ENCODE measurements at regions not wholly inside any gene's neighbourhood (a gene's known extent, or its start where the extent isn't known, plus 50 kb on each side); places are given as distances from the start of the nearest gene placed in this dataset.
"Not testable (repeated sequence)": the region's sequence is repeated elsewhere in the genome, so short reads cannot be mapped to it uniquely, and the experiment has no call there.

DNA sequence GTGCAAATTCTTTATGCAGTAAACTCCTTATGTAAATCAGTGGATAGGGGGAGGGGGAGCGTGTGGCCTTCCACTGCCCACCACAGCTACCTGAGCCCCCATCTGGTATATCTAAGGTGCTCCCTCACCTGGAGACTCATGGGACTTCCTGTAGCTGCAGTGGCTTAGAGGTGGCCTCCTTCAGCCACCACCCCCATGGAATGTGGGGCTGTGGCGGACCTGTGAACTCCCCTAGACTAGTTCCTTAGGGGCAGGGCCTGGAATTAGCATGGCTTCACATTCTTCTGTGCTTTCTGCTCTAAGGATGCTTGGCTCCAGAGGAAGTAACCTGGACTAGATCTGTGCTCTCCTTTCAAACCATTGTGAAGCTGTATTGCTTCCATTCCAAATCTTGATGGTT, 550.5 kb upstream of the COBL start:
- no peak for DNase-seq (ENCODE audit: extremely low read depth, low read depth, low spot score)

DNA sequence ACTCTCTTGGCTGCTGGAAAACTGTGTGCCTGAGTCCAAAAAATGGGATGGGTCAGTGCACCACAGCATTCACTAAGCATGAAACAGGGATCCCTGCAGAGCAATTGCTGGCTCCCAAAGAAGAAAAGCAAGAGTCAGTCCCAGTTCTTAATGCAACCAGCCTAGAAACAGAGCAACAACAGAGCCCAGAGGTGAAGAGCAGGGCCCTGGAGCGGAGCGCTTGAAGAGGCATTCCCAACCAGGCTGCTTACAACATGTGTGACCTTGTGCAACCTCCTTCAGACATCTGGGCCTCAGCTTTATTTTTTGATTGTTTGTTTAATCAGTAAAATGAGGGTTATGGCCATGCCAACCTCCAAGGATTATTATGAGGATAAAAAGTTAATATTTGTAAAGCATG, 543.7 kb upstream of the COBL start:
- DNase-seq (ENCODE audit: extremely low read depth, low read depth, low spot score), result no peak

DNA sequence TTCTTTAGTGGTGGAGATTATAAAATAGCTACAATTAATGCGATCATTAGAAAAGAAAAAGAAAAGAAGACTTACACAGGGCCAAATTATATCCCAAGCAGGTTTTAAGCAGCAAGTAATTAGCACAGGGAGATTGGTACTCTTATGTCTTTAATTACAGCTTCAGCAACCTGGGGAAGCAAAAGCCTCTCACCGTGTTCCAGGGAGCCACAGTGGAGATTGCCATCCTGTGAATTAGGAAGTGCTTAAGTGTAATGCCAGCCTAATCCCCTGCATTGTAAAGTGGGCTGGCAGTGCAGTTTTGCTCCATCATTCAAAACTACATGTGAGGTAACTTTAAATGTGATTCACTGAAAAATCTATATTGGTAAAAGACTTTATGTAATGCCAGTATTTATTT, 533.5 kb upstream of the COBL start:
- DNase-seq (ENCODE audit: extremely low read depth, low read depth, low spot score), result no peak

DNA sequence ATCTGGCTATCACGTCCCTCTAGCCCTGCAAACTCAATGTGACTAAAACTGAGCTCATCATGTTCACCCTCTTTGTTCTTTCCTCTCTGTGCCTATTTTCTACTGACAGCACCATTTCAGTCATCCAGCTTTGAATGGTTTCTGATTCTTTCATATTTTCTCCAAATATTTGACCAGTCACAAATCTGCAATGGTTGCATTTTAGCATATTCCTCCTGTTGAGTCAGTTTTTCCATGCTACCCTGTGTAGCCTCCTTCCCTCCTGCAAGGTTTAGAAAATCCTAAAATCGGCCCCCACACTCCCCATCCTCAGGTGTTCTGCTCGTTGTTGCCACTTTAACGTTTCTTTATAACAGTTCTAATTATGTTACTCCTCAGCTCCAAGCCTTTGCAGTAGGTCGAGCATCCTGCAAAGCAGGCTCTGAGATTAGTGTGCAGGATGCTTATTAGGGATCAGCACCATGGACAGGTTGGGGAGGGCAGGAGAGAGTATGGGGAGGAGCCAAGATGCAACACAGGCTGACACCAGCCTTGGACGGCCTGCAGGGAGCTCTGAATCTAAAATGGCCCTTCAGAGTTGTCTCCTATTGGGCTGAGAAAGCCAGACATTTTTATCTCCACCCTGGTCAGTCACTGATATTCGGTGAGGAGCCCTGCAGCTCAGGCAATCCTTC, 531.0 kb upstream of the COBL start:
- DNase-seq (ENCODE audit: extremely low read depth, low read depth, low spot score), result no peak

- DNase-seq (ENCODE audit: extremely low read depth, low read depth, low spot score), result not testable (repeated sequence)
Measured at GRCh38 chr7:51839130-51839529, 522.5 kb upstream of the COBL start.

DNA sequence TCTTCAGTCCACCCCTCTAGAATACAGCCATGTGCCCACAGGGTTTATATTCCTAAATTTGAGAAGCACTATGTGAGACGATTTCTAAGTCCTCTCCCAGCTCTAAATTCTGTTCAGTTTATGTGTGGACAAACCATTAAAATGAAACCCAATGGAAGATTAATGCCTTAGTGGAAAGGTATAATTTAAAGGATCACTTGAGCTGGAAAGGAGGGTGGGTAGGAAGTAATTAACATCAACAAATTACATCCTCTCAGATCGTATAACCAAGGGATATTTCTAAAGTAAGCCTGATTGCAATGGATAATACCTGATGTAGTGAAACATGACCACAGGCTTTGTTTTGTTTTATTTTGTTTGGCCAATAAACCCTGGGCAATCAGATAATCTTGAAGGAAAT, 511.0 kb upstream of the COBL start:
- no peak for DNase-seq (ENCODE audit: extremely low read depth, low read depth, low spot score)

DNA sequence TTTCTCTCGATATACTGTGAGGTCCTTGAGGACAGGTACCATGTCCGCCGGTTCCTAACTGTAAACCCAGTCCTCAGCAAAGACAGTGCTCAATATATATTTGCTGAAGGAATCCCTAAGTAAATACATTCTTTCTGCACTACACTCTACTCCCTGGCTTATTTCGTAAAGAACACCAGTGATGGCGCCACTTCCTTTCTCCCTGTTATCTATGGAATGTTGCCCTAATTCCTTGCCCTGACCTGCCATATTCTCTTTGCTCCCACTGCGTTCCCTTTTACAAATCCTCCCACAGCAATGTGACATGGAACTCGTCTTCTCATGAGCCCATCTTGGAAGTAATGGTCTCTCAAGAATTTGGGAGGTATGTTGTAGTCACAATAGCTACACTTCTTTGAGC, 507.4 kb upstream of the COBL start:
- DNase-seq (ENCODE audit: extremely low read depth, low read depth, low spot score), result no peak

DNA sequence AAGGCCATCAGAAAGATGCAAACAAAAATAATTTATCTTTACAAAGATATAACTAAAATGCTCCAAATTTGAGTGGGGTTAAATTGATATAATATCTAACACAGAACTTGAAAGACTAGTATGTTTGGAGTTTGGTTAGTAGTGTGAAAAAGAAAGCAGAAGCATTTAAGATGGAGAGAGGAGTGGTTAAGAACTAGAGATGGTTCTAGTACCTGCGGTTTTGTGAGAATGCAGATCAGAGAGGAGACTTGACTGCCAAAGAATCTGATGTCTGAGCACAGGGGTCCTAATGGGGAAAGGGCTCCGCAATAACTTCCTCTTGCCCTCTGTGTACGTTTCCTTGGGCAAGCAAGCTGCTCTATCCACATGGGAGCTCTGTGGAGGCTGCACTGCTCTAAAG, 506.8 kb upstream of the COBL start:
- no peak for DNase-seq (ENCODE audit: extremely low read depth, low read depth, low spot score)

DNA sequence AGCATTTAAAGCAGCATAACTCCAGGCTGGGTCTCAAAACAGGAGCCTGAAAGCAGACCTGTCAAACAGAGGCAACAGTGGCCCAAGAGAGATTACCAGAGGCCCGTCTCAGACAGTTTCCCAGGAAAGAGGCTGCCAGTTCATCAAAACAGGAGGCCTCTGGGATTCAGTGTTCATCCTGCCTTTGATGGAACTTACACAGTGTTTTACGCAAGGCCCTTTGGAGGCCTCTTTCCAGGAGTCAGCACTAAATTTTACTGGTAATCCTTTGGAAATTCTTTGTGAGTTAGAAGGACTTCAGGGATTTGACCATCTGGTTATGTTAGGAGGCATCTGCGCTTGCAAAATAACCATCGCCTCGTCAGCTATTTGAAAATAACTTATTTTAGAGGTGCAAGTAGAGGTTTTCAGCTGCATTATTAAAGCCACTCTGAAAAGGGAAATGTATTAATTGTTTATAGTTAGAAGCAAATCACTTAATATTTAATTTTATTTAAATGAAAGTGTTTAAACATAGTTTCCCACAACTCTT, 501.2 kb upstream of the COBL start:
- no peak for DNase-seq (ENCODE audit: extremely low read depth, low read depth, low spot score)

DNA sequence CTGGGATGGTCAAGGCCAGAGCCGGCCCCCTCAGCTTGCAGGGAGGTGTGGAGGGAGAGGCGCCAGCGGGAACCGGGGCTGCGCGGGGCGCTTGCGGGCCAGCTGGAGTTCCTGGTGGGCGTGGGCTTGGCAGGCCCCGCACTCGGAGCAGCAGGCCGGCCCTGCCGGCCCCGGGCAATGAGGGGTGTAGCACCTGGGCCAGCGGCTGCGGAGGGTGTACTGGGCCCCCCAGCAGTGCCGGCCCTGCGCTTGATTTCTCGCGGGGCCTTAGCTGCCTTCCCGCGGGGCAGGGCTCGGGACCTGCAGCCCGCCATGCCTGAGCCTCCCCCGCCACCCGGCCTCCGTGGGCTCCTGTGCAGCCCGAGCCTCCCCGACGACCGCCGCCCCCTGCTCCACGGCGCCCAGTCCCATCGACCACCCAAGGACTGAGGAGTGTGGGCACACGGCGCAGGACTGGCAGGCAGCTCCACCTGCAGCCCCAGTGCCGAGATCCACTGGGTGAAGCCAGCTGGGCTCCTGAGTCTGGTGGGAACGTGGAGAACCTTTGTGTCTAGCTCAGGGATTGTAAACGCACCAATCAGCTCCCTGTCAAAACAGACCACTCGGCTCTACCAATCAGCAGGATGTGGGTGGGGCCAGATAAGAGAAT, 489.3 kb upstream of the COBL start:
- DNase-seq (ENCODE audit: extremely low read depth, low read depth, low spot score), result not testable (repeated sequence)

DNA sequence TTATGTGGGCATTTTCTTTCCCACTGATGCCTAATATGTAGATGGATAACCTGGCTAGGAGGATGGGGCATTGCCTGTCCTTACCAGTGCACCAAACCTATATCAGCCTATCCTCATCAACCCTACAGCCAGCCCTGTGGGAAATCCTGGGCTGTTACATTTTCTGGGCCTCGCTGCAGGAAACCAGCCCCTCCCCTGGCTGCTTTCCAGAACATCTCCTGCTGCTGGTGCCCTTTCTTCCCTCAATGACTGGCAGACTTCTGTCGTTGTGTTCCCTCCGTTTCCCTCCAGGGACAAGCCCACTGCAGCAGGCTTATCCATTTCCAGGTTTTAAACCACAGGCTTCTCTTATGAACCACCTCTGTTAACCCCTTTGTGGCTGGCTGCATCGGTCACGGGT, 486.1 kb upstream of the COBL start:
- DNase-seq (ENCODE audit: extremely low read depth, low read depth, low spot score), result no peak

DNA sequence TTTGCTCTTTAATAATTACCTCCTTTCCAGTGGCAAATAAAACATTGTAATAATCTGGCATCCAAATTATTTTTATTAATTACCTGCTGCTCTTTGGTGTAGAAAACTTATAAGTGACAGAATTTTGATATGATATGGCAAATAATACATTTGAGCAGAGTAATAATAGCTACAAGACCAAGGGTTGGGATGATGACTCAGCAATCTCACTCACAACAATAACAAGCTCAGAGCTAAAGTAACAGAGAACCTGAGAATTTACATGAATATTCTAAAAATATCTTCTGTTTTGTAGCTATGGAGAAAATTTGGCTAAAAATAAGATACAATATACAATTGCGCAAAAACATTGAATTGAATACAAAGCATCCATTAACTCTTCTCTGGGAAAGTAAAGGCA, 480.8 kb upstream of the COBL start:
- no peak for DNase-seq (ENCODE audit: extremely low read depth, low read depth, low spot score)

DNA sequence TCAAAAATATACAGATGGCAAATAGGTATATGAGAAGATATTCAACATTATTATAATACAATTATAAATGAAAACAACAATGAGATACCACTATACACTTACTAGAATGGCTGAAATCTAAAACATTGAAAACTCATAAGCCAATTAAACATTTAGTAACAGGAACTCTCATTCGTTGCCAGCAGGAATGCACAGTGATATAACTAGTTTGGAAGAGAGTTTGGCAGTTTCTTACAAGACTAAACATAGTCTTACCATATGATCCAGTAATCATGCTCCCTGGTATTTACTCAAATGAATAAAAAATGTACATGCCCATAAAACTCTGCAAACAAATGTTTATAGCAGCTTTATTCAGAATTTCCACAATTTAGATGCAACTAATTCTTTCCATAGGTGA, 476.2 kb upstream of the COBL start:
- DNase-seq (ENCODE audit: extremely low read depth, low read depth, low spot score), result no peak

DNA sequence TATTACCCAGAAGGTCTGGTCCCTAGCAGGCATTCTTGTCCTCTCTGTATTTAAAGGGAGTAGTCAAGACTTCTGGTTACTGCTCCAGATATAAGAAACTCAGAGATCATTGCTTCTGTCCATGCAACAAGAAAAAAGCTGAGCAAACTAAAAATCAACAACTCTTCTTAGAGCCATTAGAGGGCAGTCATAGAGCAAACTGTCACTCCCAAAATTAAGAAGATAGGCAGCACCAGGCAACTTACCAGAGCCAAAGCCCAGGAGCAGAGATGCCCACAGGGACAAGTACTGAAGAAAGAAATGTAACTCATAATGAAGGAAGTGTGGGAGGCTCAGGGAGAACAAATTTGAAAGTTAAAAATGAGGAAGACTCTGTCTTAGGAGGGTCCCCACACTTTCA, 472.9 kb upstream of the COBL start:
- no peak for DNase-seq (ENCODE audit: extremely low read depth, low read depth, low spot score)

DNA sequence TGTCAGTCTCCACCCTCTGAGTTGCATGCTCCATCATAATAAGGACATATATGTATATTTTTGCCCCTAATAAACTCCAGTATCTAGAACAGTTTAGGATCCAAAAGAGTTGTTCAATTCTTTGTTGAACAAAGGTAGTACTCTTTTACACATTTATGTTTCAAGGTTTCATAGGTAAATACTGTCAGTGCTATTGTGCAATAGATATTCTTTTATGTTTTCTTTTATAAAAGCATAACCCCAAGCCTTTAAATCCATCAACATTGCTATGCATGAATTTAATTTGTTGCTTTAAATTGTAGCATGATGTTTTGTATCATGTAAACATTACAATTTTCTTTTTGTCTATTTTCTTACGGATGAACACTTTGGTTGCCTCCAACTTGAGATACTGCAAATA, 469.7 kb upstream of the COBL start:
- DNase-seq (ENCODE audit: extremely low read depth, low read depth, low spot score), result no peak

DNA sequence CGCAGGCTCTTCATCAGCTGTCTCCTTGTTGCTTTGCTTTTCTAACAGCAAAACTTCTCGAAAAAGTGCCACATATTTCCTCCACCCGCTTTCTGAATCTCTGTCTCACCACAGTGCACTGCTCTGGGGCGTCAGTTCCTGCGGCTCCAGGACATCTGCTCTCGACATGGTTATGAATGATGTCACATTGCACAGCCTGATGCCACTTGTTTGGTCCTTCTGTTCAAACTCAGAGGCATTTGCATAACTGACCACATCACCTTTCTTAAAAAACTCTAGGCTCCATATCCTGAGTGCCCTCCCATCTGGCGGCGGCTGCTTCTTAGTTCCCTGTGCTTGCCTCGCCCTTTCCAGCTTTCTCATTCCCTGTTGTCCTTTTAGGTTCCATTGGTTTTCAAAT, 469.3 kb upstream of the COBL start:
- no peak for DNase-seq (ENCODE audit: extremely low read depth, low read depth, low spot score)

GRCh38 chr7:51785171-51785570, 468.6 kb upstream of the COBL start:
- DNase-seq (ENCODE audit: extremely low read depth, low read depth, low spot score), result no peak

- DNase-seq (ENCODE audit: extremely low read depth, low read depth, low spot score), result no peak
Measured at GRCh38 chr7:51783241-51783640, 466.6 kb upstream of the COBL start.

DNA sequence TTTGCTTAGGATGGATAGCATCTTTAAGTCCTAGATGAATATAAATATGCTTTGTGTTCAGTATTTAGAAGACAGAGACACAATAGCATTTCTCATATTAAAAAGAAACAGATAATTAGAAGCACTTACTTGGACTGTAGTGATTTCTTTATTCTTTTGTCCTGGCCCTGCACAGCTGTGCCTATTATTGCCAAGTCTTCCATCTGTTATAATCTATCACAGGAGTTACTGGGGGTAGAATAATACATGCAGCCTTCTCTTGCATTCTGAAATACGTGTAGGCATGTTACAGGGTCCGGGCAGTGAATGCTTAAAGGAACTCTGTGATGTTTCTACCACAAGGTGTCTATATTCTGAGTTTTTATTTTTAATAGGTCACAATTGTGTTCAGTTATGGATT, 461.5 kb upstream of the COBL start:
- DNase-seq (ENCODE audit: extremely low read depth, low read depth, low spot score), result no peak

GRCh38 chr7:51774178-51774577, 457.6 kb upstream of the COBL start:
- DNase-seq (ENCODE audit: extremely low read depth, low read depth, low spot score), result no peak

GRCh38 chr7:51772190-51772589, 455.6 kb upstream of the COBL start:
- no peak for DNase-seq (ENCODE audit: extremely low read depth, low read depth, low spot score)

DNA sequence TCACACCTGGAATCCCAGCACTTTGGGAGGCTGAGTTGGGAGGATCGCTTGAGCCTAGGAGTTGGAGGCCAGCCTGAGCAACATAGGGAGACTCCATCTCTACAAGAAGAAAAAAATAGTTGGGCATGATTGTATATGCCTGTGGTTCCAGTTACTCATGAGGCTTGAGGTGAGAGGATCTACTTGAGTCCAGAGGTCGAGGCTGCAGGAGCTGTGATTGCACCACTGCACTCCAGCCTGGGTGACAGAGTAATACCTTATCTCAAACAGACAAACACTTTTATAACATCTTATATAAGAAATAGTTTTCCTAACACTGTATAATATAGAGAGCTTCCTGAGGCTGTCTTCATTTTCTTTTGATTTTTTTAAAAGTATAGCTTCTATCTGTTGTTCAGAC, 448.4 kb upstream of the COBL start:
- no peak for DNase-seq (ENCODE audit: extremely low read depth, low read depth, low spot score)

- DNase-seq (ENCODE audit: extremely low read depth, low read depth, low spot score), result no peak
Measured at GRCh38 chr7:51759985-51760384, 443.4 kb upstream of the COBL start.
